IPS DF 4.7 (cell line): ENCODE measurements at regions not wholly inside any gene's neighbourhood (a gene's known extent, or its start where the extent isn't known, plus 50 kb on each side); places are given as distances from the start of the nearest gene placed in this dataset.
A peak's percentile ranks its signal among the peaks of the same experiment; 100 is the strongest.
"Not testable (repeated sequence)": the region's sequence is repeated elsewhere in the genome, so short reads cannot be mapped to it uniquely, and the experiment has no call there.

Source experiments
- DNase-seq: peaks from one replicate; pipeline ENCODE4 v3.0.0-alpha.2; 2013; ENCODE audit warnings: low spot score; ENCODE audit errors: extremely low read depth

DNA sequence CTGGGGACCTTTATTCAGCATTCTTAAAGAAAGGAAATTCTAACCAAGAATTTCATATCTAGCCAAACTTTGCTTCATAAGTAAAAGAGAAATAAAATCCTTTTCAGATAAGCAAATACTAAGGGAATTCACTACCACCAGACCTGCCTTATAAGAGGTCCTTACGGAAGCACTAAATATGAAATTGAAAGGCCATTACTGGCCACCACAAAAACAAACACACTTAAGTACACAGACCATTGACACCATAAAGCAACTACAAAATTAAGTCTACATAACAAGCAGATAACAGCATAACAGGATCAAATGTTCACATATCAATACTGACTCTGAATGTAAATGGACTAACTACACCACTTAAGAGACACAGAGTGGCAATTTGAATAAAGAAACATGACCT is 361.4 kb upstream of the POU5F2 start:
- DNase-seq = no peak

DNA sequence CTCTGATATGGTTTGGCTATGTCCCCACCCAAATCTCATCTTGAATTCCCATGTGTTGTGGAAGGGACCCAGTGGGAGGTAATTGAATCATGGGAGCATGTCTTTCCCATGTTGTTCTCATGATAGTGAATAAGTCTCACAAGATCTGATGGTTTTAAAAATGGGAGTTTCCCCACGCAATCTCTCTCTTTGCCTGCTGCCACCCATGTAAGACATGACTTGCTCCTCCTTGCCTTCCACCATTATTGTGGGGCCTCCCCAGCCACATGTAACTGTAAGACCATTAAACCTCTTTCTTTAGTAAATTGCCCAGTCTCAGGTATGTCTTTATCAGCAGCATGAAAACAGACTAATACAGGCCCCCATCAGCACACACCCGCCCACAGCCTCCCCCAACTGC is 356.0 kb upstream of the POU5F2 start:
- DNase-seq = not testable (repeated sequence)

DNA sequence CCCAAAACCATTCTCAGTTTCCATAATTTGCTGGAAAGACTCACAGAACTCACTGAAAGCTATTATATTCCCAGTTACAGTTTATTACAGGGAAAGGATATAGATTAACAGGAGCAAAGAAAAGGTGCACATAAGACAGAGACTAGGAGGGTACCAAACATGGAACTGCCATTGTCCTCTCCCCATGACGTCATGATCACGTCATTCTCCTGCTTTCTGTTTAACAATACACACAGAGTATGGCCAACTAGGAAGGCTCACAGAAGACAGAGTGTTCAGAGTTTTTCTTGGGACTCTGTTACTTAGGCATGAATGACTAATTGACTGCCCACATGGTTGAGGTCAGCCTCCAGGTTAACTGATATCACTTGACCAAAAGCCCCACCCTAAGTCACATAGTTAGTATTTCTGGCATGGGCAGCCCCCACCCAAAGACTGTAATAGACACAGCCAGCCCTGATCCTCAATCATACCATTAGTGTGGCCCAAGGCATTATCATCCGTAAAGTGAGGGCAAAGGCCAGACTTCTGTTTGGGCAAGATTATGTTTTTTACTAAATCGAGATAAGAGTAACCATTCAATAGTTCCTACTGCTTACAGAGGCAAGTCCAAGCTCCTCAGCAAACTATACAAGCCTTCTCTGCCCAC is 353.5 kb upstream of the POU5F2 start:
- no peak for DNase-seq

DNA sequence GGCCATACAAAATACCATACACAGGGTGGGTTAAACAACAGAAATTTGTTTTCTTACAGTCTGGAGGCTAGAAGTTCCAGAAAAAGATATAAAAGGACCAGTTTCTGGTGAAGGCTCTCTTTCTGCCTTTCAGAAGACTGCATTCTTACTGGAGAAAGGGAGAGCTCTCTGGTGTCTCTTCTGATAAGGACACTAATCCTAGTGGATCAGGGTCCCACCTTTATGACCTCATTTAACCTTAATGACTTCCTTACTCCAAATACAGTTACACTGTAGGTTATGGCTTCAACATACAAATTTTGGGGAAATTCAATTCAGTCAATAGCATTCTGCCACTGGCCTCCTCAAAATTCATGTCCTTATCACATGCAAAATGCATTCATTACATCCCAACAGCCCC is 351.9 kb upstream of the POU5F2 start:
- DNase-seq = no peak

DNA sequence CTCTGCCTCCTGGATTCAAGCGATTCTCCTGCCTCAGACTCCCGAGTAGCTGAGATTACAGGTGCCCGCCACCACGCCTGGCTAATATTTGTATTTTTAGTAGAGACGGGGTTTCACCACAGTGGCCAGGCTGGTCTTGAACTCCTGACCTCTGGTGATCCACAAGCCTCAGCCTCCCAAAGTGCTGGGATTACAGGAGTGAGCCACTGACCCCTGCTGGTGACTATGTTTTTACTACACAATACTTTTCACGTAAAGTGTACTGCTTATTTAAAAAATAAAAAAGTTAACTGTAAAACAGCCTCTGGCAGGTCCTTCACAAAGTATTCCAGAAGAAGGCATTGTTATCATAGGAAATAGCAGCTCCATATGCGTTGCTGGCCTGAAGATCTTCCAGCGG is 345.2 kb upstream of the POU5F2 start:
- DNase-seq = peak; percentile 11

DNA sequence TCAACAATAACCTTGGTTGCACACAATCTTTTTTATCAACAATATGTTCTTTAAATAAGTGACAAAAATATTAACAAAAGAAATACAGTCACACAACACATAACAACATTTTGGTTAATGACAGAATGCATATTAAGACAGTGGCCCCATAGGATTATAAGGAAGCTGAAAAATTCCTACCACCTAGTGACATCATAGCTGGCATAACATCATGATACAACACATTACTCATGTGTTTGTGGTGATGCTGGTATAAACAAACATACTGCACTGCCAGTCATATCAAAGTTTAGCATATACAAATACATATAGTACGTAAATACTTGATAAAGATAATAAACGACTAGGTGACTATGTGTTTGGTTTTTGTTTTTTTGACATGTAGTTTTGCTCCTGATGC is 344.8 kb upstream of the POU5F2 start:
- DNase-seq = no peak

DNA sequence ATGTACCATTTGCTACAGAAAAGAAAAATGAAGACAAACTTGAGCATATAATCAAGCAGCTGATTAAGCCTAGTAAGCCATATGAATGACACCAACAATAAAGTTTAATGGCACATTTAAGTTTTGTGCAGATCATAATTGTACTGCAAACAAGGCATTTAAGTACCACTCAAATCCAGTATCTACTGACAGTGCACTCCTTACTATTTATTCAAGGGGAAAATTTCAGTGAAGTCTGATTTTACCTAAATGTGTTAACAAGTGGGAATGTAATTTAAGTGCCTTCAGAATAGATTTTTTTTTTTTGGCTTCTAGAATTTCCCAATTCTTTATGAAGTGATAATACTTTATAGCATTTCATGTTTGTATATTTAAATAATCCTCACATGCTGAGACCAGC is 341.0 kb upstream of the POU5F2 start:
- no peak for DNase-seq

DNA sequence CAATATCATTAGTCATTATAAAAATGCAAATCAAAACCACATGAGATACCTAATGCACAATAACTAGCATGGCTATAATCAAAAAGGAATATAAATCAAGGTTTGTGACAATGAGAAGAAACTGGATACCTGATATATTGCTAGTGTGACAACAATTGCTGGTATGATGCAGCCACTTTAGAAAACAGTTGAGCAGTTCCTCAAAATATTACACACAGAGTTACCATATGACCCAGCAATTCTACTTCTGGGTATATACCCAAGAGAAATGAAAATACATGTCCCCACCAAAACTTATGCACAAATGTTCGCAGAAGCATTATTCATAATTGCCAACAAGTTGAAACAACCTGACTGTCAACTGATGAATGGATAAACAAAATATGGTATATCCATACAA is 339.7 kb upstream of the POU5F2 start:
- no peak for DNase-seq

DNA sequence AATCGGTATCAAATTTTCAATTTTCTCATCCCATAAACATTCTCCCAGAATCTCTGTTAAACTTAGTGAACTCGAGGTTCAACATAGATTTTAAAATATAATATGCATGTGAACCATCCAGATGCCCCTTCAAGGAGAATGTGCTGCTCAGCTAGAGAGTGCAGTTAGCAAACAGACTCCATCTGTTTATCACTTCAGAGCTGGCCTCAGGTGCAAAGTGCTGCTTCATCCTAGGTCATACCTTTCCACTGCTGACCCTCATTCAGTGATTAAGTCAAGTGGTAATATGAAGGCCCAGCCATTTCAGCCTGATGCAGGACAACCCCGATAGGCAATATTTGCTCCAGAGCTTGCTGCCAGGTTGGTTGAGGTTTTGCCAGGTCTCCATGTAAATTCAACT is 339.0 kb upstream of the POU5F2 start:
- no peak for DNase-seq

DNA sequence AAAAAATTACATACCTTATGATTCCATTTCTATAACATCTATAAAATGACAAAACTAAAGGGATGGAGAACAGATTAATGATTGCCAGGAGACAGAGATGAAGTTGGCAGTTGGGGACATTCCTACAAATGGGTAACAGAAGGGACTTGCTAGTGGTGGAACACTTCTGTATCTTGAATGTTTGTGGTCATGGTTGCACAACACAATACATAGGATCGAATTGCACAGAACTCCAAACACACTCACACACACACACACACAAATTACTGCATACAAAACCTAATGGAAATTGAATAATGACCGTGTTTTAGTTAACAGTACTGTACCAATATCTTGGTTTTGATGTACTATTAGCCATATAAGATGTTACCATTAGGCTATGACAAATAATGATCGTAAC is 330.7 kb upstream of the POU5F2 start:
- no peak for DNase-seq

DNA sequence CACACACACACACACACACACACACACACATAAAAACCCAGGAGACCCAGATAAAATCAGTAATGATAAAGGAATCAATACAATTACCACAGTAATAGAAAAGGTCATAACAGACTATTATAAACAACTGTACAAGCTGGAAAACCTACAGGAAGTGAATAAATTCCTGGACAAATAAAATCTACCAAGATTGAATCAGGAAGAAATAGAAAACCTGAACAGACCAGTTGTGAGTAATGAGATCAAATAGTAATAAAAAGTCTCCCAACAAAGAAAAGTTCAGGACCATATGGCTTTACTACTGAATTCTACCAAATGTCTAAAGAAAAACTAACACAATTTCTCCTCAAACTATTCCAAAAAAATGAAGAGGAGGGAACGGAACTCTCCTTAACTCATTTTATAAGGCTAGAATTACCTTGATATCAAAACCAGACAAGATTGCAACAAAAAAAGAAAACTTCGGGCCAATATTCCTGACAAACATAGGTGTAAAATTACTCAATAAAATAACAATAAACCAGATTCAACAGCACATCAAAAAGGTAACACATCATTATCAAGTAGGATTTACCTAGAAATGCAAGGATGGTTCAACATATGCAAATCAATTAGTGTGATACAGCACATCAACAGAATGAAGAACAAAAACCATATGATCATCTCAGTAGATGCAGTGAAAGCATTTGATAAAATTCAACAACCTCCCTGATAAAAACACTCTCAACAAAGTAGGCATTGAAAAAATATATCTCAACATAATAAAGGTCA is 325.2 kb upstream of the POU5F2 start:
- no peak for DNase-seq

DNA sequence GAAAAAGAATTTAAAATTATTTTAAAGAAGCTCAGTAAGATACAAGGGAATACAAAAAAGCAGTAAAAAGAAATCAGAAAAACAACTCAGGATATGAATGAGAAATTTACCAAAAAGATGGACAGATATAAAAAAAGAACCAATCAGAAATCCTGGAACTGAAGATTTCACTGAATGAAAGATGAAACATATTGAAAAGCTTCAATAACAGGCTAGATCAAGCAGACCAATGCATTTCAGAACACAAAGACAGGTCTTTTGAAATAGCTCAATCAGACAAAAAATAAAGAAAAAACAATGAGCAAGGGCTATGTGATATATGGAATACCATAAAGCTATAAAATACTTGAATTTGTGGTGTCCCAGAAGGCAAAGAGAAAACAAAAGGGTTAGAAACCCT is 322.6 kb upstream of the POU5F2 start:
- no peak for DNase-seq

DNA sequence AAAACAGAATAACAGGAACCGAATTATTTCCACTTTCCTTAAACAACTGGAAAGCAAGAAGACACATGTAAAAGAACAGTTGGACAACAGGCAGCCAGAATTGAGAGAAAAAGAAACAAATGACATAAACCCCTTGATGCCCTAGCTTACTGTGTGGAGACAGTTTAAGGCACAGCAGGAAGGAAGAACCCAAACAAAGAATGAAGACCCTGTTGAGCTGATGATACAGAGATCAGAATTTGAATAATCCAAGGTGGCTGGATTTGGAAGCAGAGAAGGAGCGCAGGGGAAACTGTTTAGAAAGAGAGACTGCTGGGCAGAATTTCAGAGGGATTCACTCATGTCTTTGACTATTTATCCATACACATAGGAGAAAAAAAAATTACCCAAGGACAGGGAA is 316.3 kb upstream of the POU5F2 start:
- DNase-seq = no peak

DNA sequence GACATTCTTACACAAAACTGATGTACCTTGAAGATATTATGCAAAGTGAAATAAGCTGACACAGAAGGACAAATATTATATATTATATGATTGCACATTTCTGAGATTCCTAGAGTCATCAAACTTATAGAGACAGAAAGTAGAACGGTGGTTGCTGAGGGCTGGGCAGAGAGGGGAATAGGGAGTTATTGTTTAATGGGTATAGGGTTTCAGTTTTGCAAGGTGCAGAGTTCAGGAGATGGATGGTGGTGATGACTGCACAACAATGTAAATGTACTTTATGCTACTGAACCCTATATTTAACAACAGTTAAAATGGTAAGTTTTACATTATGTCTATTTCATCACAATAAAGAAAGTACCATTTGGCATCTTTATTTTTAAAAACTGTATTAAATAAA is 315.8 kb upstream of the POU5F2 start:
- DNase-seq = no peak

DNA sequence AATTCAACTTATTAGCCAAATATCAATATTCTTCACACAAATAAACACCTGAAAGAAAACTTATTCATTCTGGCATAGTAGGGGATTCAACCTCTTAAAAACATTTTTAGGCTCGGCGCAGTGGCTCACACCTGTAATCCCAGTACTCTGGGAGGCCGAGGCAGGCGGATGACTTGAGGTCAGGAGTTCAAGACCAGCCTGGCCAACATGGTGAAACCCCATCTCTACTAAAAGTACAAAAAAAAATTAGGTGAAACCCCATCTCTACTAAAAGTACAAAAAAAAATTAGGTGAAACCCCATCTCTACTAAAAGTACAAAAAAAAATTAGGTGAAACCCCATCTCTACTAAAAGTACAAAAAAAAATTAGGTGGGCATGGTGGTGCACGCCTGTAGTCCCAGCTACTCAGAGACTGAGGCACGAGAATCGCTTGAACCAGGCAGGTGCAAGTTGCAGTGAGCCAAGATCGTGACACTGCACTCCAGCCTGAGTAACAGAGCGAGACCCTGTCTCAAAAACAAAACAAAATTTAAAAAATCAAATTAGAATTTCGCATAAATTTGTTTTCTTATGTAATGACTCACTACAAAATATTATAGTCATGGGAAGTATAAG is 308.0 kb upstream of the POU5F2 start:
- DNase-seq = not testable (repeated sequence)

DNA sequence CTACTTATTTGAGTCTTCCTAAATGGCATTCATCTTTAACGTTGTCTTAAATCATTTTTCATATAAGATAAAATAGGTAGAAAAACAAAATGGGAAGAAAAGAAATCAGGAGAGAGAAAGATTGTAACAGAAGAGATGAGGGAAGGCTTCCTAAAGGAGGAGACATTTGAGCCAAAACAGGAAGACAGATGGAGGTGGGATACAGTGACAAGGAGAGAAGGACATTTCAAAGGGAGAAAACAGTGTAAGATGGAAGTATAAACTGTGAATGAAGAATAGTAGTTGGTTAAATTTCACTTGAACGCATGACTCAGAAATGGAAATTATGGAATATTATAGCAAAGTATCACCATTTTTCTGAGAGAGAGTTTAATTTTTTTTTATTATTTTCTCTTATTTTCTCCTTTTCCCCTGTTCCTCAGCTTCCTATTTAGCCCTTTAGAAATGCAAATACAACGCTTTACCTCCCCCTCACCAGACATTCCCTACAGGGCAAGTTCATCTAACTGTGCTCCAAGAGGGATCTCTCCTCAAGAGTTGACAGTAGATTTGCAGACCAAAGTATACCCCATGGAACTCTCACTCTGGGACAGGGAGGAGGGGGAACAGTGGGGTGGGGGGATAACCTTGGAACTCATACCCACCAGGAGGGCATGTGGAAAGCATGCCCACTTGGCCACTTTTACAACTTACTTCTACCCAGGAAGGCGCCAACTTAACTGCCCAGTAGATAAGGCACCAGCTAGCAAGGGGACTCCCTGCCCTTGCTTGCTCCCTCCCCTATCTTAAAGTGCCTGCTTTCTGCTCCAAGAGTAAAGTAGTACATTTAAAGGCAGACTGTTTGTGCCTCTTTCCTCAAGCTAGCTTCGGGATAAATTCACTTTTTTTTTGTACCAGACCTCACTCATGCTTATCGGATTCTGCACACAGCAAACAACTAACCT is 304.7 kb upstream of the POU5F2 start:
- DNase-seq = no peak

DNA sequence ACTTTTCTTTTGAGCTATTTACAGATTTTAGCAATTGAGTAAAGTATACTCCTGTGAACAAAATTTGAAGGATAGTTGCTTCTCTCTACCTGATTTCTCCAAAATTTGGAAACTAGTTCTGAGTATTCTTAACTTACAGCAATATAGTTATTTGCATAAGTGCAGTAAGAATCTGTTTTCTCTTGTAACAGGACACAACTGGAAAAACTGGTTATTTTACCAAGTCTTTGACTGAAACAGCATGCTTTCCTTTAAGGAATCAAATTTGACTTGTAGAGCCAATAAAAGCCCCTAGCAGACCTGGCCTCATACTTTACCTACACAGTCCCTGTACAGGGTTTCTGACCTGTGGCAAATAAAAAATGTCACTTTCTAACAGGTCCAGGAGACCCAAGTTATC is 301.9 kb upstream of the POU5F2 start:
- DNase-seq = no peak

DNA sequence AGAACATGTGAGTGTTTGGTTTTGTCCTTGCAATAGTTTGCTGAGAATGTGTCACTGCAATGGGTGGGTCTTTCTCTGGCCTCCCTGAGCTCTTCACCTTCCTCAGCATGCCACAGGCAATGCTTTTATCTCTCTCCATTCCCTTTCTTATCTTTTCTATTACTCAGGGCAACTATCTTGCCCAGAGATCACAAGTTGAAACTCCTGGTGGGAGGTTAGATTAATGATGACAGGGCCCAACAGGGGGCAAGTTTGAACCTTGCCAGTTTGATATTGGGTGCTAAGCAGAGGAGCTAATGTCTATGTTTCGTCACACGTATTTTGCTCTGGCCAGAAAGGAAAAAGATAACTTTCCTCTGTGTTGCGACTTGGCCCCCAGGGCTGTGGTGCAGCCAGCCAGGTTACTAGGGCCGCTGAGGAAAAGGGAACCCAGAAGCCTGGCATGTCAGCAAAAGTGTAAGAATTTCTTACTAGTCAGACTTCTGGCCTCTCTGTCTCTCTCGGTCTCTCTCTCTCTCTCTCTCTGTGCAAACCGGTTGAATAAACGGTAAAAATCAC is 299.3 kb upstream of the POU5F2 start:
- DNase-seq = no peak

DNA sequence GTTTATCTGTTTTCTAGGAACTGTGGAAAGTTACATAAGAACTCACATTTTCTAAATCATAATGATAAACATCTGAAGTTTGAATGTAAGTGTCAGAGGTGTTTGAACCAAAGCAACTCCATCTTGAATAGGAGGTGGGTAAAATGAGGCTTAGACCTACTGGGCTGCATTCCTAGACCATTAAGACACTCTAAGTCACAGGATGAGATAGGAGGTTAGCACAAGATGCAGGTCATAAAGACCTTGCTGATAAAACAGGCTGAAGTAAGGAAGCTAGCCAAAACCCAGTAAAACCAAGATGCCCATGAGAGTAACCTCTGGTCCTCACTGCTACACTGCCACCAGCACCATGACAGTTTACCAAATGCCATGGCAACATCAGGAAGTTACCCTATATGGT is 297.7 kb upstream of the POU5F2 start:
- DNase-seq = no peak

DNA sequence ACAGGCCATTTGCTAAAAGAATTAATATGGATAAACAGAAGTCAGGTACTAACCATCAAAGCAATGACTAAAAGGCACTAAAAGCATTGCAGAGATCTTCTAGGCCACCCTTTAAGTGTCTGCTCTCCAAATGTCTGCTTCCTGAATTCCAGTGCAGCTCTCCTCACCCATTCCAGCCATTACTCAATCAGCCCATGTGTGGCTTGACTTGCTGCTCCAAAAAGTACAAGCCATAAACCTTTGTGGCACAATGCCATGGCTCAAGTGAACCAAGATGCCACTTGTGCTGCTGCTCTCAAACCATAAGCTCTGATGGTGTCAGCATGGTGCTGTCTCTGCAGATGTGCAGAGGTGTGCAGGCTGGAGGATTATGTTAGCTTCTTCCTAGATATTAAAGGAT is 290.2 kb upstream of the POU5F2 start:
- DNase-seq = no peak

DNA sequence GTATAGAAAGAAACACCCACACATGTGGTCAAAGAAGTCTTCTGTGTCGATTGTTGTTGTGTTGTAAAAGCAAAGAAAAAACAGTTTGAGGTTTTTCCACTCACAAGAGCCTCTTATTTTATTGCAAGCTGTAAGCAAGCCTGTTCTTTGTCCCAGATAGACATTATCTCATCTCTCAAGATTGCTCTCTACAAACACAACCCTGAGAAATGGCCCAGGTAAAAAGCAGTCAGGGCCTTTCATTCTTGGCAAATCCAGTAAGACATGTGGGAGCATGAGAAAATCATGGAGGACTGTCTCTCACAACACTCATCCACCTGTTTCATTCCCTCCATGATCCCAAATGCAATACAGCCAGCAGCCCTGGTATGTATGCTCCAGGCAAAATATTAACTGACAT is 286.6 kb upstream of the POU5F2 start:
- no peak for DNase-seq
